HG03442 (cell line): ENCODE measurements at regions not wholly inside any gene's neighbourhood (a gene's known extent, or its start where the extent isn't known, plus 50 kb on each side); places are given as distances from the start of the nearest gene placed in this dataset.

Source experiments
- ATAC-seq: cut with Tn5 transposase; IDR thresholded peaks from one replicate; pipeline ENCODE4 v1.9.1; 2021; ENCODE audit warnings: mild to moderate bottlenecking, moderate library complexity; ENCODE audit not compliant: unreplicated experiment

DNA sequence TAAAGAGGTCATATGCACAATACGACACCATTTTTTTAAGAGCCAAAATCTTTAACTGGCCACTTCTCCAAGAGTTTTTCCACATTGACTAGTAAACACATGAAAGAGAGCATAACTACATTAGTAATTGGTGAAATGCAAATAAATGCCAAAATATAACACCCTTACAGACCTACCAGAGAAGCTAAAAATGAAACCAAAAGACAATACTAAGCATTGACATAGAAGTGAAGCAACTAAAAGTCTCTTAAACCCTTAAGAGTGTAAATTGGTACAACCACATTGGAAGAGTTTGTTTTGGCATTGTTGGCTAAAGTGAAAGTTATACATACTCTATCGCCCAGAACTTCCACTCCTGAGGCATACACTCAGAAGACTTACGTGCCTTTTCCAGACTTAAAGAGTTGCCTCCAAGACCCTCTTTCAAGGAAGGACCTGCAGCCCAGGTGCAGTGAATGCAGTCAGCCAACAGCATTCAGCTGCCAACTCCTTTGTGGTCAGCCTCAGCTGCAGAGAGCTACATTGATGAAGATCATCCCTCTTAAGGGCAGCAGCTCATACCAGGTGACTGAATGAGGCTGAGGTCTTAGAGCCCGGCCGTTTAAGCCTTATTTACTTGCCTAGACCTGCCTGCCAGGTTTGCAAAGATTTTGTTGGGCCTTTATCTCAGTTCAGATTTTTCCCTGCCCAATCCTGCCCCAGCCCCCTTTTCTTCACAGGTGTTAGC is 839.1 kb upstream of the ADGRL2 start:
- ATAC-seq, result no peak

- no peak for ATAC-seq
These were observed 867.4 kb upstream of the ADGRL2 start for GRCh38 chr1:80933346-80933745.

DNA sequence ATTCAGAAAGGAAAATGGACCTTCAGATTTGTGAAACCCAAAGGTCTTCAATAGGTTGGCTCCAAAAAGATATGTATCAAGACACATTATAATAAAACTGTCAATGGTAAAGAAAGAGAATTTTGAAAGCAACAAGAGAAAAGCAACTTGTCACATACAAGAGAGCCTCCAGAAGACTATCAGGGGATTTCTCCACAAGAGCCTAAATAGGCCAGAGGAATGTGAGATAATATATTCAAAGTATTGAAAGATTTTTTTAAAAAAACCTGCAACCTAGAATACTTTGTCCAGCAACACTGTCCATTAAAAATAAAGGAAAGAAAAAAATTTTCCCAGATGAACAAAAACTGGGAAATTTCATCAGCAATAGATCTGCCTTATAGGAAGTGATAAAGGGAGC is 869.6 kb upstream of the ADGRL2 start:
- no peak for ATAC-seq

- no peak for ATAC-seq
These were observed 870.7 kb upstream of the ADGRL2 start for GRCh38 chr1:80929868-80930508.

DNA sequence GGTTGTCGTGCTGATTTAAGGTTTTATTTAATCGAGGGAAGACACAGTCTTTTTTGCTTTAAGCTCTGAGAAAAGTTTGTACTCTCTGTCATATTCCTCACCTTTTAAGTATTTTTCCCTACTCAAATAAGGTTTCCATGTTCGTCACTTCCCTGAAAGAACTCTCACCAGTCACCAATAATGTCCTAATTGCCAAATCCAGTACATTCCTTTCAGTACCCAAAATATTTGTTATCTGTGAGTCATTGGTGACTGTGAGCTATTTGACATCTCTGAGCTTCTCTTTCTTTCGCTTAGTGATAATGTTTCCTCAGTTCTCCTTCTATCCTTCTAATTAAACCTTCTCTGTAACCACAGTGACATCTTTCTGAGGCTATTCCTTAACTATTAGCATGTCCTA is 874.2 kb upstream of the ADGRL2 start:
- ATAC-seq, result no peak

DNA sequence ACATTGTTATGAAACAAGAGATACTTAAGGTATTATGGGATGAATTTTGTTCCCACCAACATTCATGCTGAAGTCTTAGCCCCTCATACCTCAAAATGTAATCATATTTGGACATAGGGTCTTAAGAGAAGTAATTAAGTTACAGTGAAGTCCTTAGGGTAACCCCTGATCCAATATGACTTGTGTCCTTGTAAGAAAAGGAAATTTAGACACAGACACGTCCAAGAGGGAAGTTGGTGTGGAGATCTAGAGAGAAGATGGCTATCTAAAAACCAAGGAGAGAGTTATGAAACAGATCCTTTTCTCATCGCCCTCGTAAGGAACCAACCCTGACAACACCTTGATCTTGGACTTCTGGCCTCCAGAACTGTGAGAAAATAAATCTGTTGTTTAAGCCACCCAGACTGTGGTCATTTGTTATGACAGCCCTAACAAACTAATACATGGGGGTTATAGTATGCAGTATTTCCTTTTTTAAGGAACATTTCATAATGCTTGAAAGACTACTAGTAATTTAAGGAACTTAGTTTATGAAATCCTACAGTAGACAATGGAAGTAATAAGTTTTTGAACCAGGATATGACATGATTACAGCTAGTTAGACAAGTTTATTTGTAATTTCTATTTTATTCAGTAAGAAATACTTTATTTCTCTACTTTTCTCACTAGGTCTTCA is 875.5 kb upstream of the ADGRL2 start:
- no peak for ATAC-seq

DNA sequence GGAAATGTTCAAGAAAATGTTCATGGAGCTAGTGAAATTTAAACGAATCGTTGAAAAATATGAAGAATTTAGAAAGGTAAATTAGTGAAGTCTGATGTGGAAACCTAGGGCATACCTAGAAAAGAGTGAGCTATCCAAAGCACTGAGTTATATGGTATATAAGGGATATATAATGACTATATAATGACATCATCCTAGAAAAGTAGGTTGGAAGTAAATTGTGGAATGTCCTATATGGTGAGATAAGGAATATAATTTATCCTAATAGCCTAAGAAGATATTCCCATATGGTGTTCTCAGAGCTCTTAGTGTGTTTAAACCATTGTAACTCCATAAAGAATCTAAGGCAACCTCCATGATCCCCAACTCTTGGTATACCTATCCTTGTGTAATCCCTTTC is 876.4 kb upstream of the ADGRL2 start:
- no peak for ATAC-seq

DNA sequence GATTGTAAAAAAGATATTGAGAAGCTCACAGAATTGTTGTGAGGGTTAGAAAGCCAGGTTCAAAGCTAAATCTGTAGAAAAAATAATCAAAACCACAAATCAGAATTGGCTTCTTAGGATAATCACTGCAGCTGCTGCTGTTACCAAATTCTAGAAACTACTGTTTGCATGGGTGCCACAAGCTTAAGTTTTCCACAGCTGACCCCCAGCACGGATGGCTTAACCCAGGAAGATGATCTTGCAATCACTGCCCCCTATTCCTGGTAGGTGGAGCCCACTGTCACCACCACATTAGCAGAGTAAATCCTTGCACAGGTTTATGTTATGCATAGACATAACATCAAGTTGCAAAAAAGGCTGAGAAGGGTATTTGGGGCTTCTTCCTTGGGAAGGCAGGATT is 877.8 kb upstream of the ADGRL2 start:
- no peak for ATAC-seq

DNA sequence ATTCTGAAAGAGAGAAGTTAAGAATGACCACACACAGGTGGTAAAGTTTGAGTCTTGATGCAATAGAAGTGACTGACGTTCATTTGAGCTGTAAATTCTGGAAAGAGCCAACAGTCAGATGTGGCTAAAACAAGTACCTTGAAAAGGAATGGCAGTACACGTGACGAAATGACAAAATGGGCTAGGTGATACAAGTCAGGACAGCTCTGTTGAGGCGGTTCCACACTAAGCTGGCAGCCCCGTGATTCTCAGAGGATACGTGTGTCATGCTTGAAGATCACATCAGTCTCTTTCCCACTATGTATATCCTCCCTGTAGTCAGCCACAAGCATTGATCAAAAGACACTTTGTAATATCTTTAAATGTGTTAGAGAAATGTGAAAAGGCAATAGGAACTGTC is 881.3 kb upstream of the ADGRL2 start:
- ATAC-seq, result no peak

GRCh38 chr1:80918380-80918779 is 882.4 kb upstream of the ADGRL2 start:
- ATAC-seq, result no peak

- ATAC-seq, result no peak
These were observed 882.9 kb upstream of the ADGRL2 start for GRCh38 chr1:80917826-80918225.

DNA sequence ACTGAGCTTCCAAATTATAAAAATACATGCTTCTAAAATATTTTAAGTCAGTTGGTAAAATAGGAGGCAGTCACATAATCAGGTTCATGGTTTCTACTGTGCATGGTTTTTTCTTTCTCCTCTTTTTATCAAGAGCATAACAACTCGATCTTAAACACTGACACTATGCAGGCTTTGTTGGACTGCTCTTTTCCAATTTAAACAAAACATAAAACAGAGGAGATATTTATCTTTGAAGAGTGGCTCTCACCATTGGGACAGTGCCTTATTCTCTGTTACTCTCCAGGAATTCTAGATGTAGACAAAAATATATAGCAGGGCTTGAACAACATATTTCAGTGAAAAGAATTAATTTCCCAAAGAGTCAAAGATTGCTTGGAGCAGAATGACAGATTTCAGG is 883.5 kb upstream of the ADGRL2 start:
- no peak for ATAC-seq

DNA sequence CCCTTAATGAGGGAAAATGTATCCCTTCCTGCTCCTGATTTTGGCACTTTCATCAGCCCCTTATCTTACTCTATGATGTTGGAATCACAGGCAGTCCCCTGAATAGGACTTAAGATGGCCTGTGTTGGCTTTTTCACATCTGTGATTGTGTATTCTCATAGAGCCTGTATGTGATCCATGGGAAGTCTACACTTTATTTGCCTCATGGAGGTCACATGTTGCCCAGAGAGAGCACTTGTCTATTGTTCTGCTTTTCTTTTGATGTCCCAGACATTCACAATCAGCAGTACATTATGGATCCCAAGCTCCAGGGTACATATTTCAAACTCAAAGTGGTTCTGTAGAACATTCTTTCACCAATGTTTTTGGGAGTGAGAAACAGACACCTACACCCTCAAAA is 885.2 kb upstream of the ADGRL2 start:
- ATAC-seq, result no peak

DNA sequence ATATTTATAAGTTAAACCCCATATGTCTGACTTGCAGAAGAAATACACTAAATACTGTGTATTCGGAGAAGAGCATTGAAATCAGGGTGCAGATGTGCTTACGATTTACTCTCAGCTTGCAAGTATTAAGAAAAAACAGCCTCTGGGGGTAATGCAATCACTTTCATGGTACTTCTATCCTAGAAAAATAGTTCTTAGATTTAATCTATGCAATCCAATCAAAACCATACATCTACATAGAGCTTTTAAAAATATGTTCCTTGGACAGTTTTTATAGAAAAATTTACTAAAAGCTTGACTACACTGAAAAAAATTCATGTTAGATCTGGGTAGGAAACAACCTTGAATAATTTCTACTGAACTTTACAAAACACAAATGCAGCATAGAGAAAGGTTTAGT is 890.3 kb upstream of the ADGRL2 start:
- no peak for ATAC-seq

- ATAC-seq, result no peak
These were observed 891.5 kb upstream of the ADGRL2 start for GRCh38 chr1:80909172-80909784.

- ATAC-seq, result no peak
These were observed 903.9 kb upstream of the ADGRL2 start for GRCh38 chr1:80896781-80897356.

- ATAC-seq, result no peak
These were observed 905.8 kb upstream of the ADGRL2 start for GRCh38 chr1:80894921-80895320.

- ATAC-seq, result no peak
These were observed 907.6 kb upstream of the ADGRL2 start for GRCh38 chr1:80893115-80893514.

DNA sequence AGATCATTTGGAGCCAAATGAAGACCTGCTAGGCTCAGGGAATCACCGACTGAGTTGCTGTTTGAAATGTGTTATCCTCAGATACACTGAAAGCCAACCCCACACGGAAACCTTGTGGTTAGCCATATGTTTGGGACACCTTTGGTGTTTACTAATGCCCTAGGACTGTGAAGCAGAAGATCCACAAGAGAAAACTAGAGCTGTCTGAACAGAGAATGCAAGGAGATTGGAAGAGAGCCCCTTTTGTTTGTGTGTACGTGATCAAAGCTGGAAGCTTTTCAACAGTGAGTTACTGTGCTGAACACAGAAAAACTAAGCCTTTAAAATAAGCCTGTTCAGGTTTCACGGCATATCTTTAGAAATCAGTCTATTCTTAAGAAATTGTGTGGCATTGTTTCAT is 908.2 kb upstream of the ADGRL2 start:
- no peak for ATAC-seq

GRCh38 chr1:80891871-80892270 is 908.9 kb upstream of the ADGRL2 start:
- ATAC-seq, result no peak

GRCh38 chr1:80882553-80882952 is 918.2 kb upstream of the ADGRL2 start:
- ATAC-seq, result no peak

GRCh38 chr1:80878343-80878742 is 922.4 kb upstream of the ADGRL2 start:
- no peak for ATAC-seq
